ENCODE measurements at regions not wholly inside any gene's neighbourhood (a gene's known extent, or its start where the extent isn't known, plus 50 kb on each side); places are given as distances from the start of the nearest gene placed in this dataset.
A peak's percentile ranks its signal among the peaks of the same experiment; 100 is the strongest.
"Not testable (repeated sequence)": the region's sequence is repeated elsewhere in the genome, so short reads cannot be mapped to it uniquely, and the experiment has no call there.

DNA sequence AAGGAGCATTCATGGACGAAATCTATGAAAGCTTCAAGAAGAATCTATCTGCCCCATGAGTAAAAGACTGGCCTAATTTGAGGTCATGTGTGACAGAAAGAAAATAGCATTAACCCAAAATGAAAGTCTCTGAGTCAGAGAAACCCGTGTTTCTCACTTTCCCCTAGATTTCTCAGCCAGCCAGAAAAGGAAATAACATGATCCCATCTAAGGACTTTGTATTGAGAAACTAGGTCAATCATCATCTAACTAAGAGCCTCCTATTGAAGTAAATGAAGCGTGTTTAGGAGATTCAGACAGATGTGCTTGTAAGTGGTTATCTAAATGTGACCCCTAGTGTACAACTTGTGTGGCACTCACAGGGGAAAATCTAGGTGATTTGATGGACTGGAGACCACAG is 77.3 kb upstream of the ZNF366 start:
- H3K4me3 Mint-ChIP-seq: no peak overlapping the region
- peaks cover 2% of the 10 kb centered on the region for H3K9me3 Mint-ChIP-seq
- DNase-seq (ENCODE audit: low spot score in 2 of 2) (no peak), ATAC-seq (peak; percentile 50)
- no peaks in the 10 kb centered on the region for H3K4me1 Mint-ChIP-seq
- no peaks in the 10 kb centered on the region for H3K36me3 Mint-ChIP-seq
- H3K27ac Mint-ChIP-seq: no peak overlapping the region

DNA sequence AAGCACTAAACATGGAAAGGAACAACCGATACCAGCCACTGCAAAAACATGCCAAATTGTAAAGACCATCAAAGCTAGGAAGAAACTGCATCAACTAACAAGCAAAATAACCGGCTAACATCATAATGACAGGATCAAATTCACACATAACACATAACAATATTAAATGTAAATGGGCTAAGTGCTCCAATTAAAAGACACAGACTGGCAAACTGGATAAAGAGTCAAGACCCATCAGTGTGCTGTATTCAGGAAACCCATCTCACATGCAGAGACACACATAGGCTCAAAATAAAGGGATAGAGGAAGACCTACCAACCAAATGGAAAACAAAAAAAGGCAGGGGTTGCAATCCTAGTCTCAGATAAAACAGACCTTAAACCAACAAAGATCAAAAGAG is 72.1 kb upstream of the ZNF366 start:
- ATAC-seq; H3K36me3 Mint-ChIP-seq; H3K4me1 Mint-ChIP-seq; H3K27ac Mint-ChIP-seq; H3K4me3 Mint-ChIP-seq; H3K9me3 Mint-ChIP-seq; DNase-seq (ENCODE audit: low spot score in 2 of 2): not testable (repeated sequence)

DNA sequence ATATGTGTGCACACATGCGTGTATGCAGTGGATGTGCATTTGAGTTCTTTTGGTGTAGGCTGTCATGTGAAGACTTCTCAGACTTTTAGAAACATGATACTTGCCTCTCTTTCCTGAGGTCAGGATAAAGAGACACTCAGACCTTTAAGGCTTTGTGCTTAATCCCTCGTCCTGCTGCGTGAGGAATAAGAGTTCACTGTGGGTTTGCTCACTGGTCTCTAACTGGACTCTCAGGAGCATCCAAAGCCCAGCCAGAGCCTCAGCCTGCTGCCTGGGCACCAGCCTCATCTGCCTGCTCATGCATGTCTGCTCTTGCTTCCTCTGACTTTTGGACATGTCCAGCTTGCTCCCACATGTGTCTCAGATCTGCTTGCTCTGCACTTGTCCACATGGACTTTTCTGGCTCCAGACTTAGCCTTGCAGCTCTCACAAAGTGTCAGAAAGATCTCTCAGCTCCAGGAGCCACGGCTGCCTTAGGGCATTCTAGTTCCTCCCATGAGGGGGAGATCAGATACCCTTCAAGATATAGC is 65.1 kb upstream of the ZNF366 start:
- peaks cover 4% of the 10 kb centered on the region for H3K9me3 Mint-ChIP-seq

DNA sequence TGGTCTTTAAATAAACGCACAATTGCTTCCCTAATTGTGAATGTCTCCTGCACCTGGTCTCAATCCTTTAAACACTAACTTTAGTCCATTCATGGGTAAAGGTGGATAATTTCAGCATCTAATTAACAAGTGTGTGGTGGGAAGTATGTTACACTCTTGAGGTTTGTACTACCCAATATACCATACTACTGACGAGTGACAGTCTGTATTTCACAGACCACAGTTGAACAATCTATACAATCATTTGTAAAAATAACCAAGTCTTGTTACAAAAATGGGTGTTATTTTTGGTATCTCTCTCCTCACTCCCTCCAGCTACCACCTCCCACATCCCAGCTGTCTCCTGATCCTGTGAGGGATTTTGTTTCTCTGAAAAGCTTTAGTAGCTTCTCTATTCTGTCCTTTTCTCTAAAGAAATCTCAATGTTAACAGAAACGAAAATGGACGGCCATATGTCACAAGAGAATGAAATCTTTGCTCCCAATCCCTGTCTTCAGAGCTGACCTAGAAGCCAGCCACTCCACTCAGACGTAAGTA is 62.3 kb upstream of the ZNF366 start:
- H3K4me1 Mint-ChIP-seq: no peaks in the 10 kb centered on the region
- ATAC-seq: no peak
- no peaks in the 10 kb centered on the region for H3K9me3 Mint-ChIP-seq
- no peak overlapping the region for H3K4me3 Mint-ChIP-seq
- no peak for DNase-seq (ENCODE audit: low spot score in 2 of 2)
- no peaks in the 10 kb centered on the region for H3K36me3 Mint-ChIP-seq
- no peak overlapping the region for H3K27ac Mint-ChIP-seq

More for the DNA sequence above, 65.1 kb upstream of the ZNF366 start:
- H3K36me3 Mint-ChIP-seq: no peaks in the 10 kb centered on the region
- H3K4me3 Mint-ChIP-seq: no peak overlapping the region
- no peak overlapping the region for H3K27ac Mint-ChIP-seq
- ATAC-seq: peak; percentile 34
- no peak for DNase-seq (ENCODE audit: low spot score in 2 of 2)
- H3K4me1 Mint-ChIP-seq: no peaks in the 10 kb centered on the region

DNA sequence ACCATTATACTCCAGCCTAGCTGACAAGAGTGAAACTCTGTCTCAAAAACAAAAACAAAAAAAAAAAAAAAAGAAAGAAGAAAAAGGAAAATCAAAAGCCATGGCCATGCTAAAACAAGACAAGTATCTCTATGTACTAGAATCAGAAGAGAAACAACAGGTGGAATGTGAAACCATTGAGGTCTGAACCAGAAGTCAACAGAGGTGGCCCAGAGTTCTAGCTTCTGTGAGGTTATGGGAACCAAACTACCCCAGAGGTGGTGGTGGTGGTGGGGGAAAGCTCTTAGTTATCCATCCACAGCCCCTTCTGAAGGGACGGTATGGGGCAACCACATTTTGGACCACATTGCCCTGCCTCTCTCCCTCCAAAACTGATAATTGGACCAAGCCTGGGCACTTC is 59.5 kb upstream of the ZNF366 start:
- H3K27ac Mint-ChIP-seq: no peak overlapping the region
- H3K9me3 Mint-ChIP-seq: no peaks in the 10 kb centered on the region
- DNase-seq (ENCODE audit: low spot score in 2 of 2): no peak
- H3K4me3 Mint-ChIP-seq: no peak overlapping the region
- no peak for ATAC-seq
- no peaks in the 10 kb centered on the region for H3K4me1 Mint-ChIP-seq
- H3K36me3 Mint-ChIP-seq: no peaks in the 10 kb centered on the region

DNA sequence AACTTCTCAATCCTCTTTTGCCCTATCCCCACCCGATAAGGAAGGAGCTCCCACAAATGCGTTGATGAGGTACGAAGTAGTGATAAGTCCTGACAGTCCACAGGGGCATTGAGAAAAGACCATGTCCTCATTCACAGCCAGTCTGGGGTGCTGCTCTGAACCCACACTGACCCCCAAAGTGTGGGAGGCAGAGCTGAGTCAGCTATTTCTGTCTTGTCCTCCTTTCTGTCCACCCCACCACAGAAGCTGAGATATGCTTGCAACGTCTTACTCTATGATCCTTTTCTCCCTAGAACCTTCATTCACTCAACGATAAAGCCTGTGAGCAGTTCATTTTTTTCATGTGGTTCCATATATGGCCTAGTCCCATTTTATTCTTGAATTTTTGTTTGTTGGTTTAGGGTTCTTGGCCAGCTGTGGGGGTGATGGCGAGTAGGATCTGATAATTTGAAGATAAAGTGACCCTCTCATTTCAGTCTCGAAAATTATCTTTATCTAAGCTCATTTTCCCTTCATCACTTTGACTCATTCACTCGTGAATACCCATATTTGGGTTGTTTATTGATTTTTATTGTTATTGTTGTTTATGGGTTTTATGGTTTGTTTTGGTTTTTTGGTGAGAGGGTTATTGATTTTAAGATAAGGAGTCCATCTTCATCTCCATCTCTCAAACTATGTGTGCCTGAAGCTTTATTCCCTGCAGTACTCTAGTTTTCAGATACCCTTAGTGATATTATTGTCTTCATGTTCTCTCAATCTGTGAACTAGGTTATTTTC is 58.5 kb upstream of the ZNF366 start:
- no peaks in the 10 kb centered on the region for H3K4me1 Mint-ChIP-seq
- H3K9me3 Mint-ChIP-seq: no peaks in the 10 kb centered on the region
- no peak for DNase-seq (ENCODE audit: low spot score in 2 of 2)
- H3K4me3 Mint-ChIP-seq: no peak overlapping the region
- no peak for ATAC-seq
- no peaks in the 10 kb centered on the region for H3K36me3 Mint-ChIP-seq
- H3K27ac Mint-ChIP-seq: no peak overlapping the region

DNA sequence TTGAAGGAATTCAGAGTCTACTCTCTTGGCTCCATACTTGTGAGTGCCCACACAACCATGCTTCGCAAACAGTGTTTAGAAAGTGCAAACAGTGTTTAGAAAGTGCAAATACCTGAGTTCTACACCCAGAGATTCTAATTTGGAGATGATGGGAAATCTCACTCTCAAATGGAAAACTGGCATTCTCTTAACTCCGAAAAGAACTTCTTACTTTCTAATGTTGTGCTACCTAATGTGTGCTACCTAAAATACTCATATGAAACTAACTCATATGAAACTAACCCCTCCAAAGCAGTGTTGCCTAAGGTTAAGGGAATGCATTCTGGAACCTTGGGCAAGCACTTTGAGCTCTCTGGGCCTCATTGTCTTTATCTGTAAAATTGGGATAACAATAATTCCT is 55.5 kb upstream of the ZNF366 start:
- Mint-ChIP-seq H3K9me3 (no peaks in the 10 kb centered on the region), H3K27ac (no peak overlapping the region), H3K4me1 (no peaks in the 10 kb centered on the region), H3K4me3 (no peak overlapping the region), H3K36me3 (no peaks in the 10 kb centered on the region)
- DNase-seq (ENCODE audit: low spot score in 2 of 2): no peak
- no peak for ATAC-seq

DNA sequence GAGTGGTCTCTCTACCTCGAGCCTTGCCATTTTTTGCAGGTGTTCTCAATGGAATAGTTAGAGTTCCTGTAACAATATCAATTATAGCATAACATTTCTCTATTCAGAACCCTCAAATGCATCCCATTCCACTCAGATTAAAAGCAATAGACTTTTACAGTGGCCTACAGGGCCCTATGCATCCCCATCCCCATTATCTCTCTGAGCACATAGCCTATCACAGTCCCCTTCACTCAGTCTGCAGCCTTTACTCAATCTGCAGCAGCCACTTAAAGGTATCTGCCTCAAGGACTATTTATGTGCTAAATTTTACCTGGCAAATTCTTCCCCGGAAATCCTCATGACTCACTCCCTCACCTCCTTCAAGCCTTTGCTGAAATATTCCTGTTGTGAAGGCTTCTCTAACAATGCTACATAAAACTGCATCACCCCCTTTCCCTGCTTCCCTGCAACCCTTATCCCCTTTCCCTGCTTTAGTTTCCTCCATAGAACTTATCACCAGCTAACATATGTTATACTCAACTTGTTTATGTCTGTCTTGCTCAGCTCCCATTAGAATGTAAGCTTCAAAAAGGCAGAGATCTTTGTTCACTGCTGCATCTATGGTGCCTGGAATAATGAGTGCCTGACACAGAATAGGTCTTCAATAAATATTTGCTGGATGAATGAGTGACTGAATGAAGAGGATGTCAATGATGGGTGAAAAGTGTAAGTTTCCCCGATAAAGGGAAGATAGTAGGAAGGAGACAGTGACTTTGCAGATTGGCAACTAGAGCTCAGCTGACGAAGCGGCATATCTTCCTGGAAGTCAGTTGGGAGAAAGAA is 54.1 kb upstream of the ZNF366 start:
- Mint-ChIP-seq H3K4me1 (peaks cover 12% of the 10 kb centered on the region), H3K27ac (no peak overlapping the region)
- no peak for DNase-seq (ENCODE audit: low spot score in 2 of 2)

DNA sequence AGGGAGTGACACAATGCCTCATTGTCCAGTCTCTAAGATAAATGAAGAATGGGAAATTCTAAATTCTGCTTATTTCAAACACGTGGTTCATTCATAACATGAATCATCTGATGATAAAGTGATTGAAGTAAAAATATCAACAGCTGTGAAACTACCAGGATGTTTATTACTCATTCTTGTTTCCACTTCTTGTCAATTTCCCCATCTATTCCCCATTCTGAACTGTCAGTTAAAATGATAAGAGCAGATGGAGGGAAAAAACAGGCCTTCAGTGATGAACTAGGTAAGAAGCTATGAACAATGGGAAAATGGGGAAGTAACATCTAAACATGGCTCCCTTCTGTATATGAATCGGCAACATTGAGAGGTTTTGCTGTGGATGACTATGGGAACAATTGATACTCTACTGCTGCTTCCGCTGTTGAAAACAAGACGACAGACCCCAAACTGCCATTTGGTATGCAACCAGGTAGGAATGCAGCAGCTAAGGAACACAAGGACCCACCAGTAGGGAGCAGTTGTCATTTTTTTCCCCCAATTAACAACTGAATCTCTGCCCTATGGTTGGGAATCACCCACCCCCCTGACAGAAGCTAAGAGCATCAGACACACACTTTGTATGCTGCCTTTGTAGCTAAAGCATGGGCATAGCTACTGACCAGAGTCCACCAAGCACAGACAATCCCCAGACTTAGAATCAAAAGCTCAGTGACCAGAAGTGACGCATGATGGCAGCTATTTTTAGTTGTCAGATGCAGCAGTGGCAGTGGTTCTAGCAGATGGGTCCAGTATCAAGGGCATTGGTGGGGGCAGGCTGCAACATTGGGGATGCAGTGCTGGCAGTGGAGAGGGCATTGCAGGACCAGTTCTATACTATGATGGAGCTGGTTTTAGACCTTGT is 52.9 kb upstream of the ZNF366 start:
- Mint-ChIP-seq H3K27ac (no peak overlapping the region), H3K4me1 (peaks cover 16% of the 10 kb centered on the region), H3K36me3 (no peaks in the 10 kb centered on the region), H3K9me3 (no peaks in the 10 kb centered on the region), H3K4me3 (no peak overlapping the region)
- no peak for ATAC-seq
- DNase-seq (ENCODE audit: low spot score in 2 of 2): no peak

More for the DNA sequence above, 54.1 kb upstream of the ZNF366 start:
- H3K4me3 Mint-ChIP-seq: no peak overlapping the region
- H3K36me3 Mint-ChIP-seq: no peaks in the 10 kb centered on the region
- H3K9me3 Mint-ChIP-seq: no peaks in the 10 kb centered on the region
- no peak for ATAC-seq

DNA sequence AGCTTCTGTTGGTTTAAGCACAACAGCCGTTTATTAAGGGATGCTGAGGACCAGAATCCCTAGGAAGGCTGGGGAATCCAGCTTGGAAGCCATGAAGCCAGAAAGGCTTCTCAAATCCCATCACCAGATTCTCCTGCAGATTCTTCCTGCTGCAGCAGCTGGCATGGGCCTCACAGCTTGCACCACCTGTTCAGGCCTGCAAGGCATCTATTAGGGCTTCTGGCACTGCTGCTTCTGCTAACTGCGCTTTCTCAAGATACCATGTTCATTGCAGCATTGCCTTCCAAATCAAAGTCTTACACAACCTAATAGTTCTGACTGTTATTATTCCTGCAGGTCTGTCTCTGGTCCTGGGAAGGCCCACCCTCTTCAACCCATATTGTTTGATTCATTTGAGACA is 51.2 kb upstream of the ZNF366 start:
- Mint-ChIP-seq H3K4me3 (no peak overlapping the region), H3K36me3 (no peaks in the 10 kb centered on the region), H3K9me3 (no peaks in the 10 kb centered on the region), H3K4me1 (peaks cover 16% of the 10 kb centered on the region), H3K27ac (no peak overlapping the region)
- no peak for ATAC-seq
- DNase-seq (ENCODE audit: low spot score in 2 of 2): no peak

DNA sequence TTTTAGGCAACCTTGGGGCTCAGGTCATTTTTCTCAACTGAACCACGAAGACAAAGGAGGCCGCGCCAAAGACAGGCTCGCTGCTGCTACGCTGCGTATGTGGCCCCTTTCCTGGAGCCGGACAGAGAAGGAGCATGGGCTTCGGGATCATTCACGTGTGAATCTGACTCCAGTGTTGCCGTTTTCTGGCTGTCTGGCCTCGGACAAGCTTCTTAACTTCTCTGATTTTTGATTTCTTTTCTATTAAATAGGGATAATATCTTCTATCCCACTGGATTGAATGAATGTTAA is 50.8 kb upstream of the ZNF366 start:
- no peak overlapping the region for H3K27ac Mint-ChIP-seq
- DNase-seq (ENCODE audit: low spot score in 2 of 2) (no peak), ATAC-seq (no peak)
- H3K36me3 Mint-ChIP-seq: no peaks in the 10 kb centered on the region
- H3K9me3 Mint-ChIP-seq: no peaks in the 10 kb centered on the region
- peaks cover 16% of the 10 kb centered on the region for H3K4me1 Mint-ChIP-seq
- H3K4me3 Mint-ChIP-seq: no peak overlapping the region

DNA sequence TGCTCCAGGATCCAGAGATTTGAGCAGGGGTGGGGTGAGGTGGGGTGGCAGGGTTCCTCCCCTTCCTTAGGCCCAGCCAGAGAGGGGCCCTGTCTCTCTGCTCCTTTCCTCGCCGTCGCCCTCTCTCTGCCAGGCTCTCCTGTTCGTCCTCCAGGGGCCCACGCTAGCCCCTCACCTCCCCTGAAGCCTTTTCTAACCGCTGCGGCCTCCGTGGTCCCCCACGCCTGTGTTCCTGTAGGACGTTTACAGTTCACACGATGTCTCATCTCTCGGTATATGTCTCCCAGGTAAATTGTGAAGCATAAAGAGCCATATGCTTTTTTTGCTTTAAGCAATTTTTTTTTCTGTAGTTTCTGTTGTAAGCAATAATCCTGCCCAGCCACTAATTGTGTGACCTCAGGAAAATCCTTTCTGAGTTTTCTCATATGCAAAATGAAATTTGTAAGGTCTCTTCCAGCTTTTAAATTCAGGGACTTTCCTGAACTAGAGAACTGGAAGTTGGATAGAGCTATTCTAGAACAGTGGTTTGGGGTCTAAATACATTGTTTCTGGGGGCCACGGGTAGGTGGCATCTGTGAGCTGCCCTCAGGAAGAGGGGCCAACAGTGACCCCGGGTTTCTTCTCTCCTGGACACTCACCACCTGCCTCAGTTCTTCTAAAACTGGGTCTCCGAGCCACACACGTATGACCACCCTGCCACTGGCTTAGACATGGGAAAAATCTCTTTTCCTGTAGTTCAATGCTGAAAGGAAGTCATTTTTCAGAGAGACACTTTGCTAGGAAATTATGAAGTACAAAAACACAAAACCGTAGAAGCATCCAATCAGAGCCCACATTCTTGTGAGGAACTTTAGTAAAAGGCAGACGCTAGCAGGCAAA is 50.2 kb upstream of the ZNF366 start:
- no peak overlapping the region for H3K27ac Mint-ChIP-seq
- no peaks in the 10 kb centered on the region for H3K9me3 Mint-ChIP-seq
- no peak for DNase-seq (ENCODE audit: low spot score in 2 of 2)
- no peaks in the 10 kb centered on the region for H3K36me3 Mint-ChIP-seq
- peak overlapping the region; percentile 61 for H3K4me3 Mint-ChIP-seq
- peaks cover 16% of the 10 kb centered on the region for H3K4me1 Mint-ChIP-seq
- ATAC-seq: no peak
